NCI-H1436 treated with DMSO at 0.1 percent for 48 hours (cell line): ENCODE measurements at regions not wholly inside any gene's neighbourhood (a gene's known extent, or its start where the extent isn't known, plus 50 kb on each side); places are given as distances from the start of the nearest gene placed in this dataset.
"Not testable (repeated sequence)": the region's sequence is repeated elsewhere in the genome, so short reads cannot be mapped to it uniquely, and the experiment has no call there.

Experiments
- DNase-seq: peaks from one replicate; lab custom pipeline; 2025; lab: John Stamatoyannopoulos, UW

DNA sequence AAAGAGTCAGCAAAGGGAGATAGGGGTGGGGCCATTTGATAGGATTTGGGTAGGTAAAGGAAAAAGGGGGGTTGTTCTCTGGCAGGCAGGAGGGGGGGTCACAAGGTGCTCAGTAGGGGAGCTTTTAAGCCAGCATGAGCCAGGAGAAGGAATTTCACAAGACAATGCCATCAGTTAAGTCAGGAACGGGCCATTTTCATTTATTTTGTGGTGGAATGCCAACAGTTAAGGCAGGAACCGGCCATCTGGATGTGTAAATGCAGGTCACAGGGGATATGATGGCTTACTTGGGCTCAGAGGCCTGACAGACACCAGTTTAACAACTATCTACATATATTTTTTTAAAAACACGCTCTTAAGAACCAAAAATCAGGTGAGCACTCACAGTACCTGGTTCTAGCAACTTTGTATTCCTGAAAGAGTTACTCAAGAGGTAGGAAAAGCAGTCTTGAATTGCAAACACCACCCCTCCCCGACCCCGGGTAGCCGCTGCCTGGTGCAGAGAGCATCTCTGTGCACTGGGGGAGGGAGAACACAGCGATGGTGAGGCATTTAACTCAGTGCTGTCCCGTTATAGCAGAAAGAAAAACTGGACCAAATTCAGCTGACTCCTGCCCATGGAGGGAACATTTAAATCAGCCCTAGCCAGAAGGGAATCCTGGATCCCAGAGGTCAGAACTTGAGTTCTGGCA lies 414.5 kb upstream of the KLHL29 start:
- no peak for DNase-seq

DNA sequence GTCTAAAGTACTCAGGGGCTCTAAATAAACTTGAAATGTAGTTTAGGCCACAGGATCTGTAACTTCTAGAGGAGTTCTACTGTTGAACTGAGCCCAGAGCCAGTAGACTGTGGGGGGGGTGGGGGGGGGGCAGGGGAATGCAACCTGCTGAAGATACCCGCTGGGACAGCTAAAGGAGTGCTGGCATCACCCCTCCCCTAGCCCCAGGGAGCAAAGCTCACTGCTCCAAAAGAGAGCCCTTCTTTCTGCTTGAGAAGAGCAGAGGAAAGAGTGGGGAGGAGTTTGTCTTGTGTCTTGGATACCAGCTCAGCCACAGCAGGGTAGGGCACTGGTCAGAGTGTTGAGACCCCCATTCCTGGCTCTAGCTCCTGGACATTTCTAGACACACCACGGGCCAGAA lies 414.0 kb upstream of the KLHL29 start:
- no peak for DNase-seq

DNA sequence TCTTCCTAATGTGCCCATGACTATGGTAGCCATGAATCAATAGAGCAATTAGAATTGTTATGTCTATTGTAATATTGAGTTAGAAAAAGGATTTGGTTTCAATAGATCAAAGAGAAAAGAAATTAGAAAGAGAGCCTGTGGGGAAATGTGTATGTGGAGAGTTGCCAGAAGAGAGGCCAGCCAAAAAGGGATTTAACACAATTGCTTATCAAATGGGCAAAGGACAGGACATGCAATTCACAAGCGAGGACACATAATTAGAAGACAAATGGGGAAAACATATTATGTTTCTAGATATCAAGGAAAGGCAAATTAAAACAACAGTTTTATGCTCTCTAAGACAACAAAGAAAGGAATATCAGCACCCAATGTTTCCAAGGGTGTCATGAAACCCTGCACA lies 403.2 kb upstream of the KLHL29 start:
- DNase-seq: no peak

DNA sequence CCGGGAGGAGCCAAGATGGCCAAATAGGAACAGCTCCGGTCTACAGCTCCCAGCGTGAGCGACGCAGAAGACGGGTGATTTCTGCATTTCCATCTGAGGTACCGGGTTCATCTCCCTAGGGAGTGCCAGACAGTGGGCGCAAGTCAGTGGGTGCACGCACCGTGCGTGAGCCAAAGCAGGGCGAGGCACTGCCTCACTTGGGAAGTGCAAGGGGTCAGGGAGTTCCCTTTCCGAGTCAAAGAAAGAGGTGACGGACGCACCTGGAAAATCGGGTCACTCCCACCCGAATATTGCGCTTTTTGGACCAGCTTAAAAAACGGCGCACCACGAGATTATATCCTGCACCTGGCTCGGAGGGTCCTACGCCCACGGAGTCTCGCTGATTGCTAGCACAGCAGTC lies 400.8 kb upstream of the KLHL29 start:
- DNase-seq: not testable (repeated sequence)

DNA sequence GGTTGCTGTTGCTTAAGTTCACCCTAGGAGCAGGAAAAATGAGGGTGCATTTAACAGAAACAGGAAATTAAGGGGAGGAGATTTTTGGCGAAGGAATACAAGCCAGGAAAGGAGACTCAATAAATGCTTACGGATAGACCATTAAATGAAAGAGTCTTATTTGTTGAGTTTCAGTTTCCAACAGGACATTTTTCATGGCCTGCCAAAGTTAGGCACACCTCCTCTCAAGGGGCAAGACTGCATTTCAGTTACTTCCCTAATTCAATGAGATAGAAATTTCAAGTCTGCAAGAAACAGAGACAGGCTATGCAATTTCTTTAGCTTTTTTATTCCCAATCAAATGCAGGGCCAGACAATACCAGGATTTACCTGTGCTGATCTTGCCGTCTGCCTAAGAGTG lies 394.7 kb upstream of the KLHL29 start:
- no peak for DNase-seq

DNA sequence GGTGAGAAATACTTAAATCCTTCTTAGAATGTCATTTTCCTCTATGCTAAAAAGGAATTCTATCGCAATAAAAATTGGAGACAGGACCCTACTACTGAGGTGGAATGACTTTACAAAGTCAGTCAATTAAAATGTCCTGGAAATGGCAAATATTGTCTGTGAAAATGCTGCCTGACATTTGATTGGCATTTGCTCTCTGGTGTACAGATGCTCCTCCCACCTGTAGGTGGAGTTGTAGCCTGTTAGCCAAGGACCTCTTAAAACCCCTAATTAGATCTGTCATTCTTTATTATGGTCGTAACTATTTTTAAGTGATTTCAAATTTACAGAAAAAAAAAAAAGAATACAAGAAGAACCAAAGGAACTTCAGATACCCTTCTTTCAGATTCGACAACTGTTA lies 393.1 kb upstream of the KLHL29 start:
- DNase-seq: no peak

DNA sequence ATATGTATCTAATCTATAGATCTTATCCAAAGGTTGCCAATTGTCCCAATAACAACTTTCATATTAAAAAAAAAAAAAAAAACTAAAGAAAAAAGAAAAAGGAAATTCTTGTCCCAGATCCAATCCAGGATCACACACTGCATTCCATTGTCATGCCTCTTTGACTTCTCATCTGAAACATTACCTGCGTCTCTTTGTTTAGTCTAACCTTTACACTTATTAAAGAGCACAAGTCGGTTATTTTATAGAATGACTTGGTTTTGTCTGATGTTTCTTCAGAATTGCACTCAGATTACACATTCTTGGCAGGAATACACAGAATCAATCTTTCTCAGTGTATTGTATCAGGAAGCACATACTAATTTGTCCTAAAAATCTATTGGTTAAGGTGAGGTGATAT lies 392.5 kb upstream of the KLHL29 start:
- DNase-seq: no peak

DNA sequence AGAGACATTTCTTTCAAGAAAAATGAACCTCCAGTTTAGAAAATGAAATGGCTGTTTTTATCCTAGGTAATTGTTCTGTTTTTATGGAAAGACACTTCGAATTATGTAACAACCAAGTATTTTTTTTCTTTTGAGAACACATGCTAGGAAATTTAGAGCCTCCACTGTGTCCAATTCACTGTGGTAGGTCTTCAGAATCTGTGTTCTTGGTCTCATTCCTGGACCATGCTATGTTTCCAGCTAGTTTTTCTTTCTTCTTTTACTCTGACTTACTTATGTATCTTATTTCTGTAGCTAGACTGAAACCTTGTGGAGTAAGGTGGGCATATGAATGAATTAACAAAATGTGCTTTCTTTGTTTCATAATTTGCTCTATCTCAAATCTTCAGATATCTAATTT lies 391.7 kb upstream of the KLHL29 start:
- no peak for DNase-seq

DNA sequence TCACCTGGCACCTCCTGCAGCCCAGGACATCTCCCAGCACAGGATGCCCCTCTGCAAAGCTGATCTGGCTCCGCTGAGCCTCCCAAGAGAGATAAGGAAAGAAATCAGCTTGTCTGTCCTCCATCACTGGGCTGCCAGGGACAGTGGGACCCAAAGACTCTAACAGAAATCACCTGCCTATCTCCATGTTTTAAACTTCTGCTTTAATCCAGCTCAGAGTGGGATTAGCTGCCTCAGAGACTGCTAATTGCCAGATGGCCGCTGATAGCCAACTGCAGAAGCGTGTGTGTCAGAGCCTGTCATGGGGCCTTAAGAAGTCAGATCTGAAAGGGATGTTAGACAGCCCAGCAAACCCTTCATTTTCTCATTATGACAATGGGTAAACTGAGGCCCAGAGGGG lies 389.4 kb upstream of the KLHL29 start:
- no peak for DNase-seq

DNA sequence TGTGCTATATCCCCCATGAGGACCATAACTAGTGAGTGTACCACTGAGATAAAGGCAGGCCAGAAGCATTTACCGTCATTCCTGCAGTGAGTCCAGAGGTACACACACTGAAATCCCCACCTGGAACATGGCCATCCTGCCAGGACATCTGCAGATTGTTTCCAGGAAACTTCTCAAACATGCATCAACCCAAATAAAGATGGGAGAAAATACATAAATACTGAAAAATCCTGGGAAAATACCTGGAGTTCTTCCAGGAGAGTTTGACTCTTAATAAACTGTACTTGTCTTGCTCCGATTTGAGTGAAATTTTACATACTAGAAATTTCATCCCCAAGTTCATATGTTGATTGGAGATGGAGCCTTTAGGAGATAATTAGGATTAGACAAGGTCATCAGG lies 388.1 kb upstream of the KLHL29 start:
- DNase-seq: no peak

DNA sequence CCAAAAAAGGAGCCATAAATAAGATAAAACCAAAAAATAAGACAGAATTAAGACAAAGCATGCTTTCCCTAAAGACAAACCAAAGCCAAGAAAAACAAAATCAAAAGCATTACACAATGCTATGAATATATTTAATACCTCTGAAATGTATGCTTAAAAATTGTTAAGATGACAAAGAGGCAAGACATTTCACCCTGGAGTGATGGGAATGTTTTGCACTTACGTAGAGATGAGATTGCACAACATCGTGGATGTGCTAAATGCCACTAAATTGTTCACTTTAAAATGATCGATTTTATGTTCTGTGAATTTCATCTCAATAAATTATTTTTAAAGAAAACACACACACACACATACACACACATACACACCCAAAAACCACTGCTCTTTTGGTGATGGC lies 386.6 kb upstream of the KLHL29 start:
- DNase-seq: no peak

DNA sequence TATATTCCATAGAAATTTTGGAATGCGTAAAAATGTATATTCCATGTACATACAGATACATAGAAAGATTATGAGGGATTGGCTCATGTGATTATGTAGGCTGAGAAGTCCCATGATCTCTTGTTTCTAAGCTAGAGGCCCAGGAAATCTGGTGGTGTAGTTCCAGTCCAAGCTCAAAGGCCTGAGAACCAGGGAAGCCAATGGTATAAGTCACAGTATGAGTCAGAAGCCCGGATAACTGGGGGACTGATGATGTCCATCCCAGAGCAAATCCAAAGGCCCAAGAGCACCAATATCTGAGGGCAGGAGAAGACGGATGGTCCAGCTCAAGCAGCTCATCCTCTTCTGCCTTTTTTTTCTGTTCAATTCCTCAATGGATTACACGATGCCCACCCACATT lies 385.0 kb upstream of the KLHL29 start:
- DNase-seq: no peak

DNA sequence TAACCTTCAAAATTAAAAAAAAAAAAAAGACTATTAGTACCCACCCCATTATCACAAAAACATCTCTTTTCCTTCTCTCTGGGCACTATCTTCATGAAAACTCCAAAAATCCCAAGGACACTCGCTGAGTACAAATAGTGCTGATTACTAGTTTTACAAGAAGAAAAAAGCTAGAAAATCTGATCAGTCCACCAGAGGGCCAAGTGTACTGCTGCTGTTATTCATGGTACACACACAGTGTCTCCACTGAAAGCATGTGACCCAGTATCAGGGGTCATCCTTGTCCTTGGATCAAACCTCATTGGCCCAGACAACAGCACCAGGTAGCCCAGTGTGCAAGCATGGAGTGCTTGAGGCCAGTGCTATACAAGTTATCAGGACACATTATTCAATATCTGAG lies 382.7 kb upstream of the KLHL29 start:
- no peak for DNase-seq

DNA sequence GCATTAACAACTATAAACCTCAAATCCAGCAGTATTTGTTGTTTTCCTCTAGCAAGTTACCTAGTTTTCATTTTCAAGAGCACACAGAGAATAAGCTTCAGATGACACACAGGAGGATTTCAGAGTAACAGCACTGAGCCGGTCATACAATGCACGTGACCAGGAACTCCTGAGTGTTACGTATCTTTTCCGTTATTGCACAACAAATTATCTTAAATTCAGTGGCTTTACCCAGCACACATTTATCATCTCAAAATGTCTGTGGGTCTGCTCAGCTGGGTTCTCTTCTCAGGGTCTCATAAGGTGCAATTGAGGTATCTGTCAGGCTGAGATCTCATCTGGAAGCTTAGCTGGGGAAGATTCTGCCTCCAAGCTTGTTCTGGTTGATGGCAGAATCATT lies 379.5 kb upstream of the KLHL29 start:
- DNase-seq: no peak

DNA sequence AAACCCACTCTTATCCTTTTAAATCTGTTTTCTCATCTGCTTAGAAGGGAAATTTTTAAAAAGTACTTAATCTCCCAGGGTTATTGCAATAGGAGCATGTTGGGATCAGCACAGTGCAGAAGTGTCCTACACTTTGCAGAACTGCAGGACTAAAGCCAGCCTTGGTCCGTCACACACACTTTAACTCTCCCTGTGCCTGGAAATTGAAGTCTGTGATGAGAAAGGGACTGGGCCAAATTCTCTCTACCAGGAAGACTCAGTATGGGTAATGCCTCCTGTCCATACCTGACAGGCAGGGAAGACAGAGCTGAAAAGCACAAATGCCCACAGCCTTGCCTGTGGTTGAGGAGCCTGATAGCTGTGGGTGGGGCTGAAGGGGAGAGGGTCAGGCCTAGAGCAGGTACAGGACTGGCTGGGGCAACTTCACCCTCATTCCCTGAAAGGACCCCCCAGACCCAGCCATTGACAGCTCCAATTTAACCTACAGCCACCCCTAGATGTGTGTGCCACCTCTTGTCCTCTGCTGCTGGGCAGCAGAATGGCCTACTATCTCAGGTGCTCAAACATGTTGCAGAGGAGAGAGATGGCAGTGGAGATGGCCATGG lies 377.2 kb upstream of the KLHL29 start:
- no peak for DNase-seq

DNA sequence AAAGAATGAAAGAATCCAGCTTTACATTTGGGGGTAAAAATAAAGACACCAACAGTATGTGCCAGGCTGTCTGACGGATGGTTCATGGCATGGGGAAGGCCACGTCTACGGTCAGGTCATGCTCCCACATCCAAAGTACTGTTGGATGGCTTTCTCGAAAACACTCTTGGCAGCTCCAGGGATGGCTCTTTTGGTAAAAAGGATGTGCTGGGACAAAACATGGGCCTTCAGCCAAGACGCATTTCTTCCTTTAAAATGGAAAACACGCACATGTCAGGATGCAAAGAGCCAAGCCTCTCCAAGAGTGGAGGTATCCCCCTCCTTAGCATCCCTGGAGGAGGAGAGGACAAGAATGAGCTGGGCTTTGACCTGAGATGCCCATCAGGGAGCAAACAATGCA lies 376.5 kb upstream of the KLHL29 start:
- no peak for DNase-seq

DNA sequence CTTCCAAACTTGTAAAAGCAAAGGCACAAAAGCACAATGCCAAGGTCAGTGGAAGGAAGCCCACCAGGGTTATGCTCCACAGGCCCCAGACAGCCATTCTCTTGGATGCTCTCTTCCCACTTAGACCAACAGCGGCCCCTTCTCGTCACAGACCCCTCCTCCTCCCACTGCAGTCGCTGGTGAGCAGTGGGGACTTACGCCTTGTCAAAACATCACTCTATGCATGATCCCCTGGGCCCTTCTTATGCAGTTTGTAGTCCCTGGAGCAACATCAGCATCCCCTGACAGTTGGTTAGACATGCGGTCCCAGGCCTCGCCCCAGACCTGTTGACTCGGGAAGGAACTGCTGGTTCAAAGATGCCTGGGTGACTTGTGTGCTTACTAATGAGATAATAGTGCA lies 376.0 kb upstream of the KLHL29 start:
- no peak for DNase-seq

DNA sequence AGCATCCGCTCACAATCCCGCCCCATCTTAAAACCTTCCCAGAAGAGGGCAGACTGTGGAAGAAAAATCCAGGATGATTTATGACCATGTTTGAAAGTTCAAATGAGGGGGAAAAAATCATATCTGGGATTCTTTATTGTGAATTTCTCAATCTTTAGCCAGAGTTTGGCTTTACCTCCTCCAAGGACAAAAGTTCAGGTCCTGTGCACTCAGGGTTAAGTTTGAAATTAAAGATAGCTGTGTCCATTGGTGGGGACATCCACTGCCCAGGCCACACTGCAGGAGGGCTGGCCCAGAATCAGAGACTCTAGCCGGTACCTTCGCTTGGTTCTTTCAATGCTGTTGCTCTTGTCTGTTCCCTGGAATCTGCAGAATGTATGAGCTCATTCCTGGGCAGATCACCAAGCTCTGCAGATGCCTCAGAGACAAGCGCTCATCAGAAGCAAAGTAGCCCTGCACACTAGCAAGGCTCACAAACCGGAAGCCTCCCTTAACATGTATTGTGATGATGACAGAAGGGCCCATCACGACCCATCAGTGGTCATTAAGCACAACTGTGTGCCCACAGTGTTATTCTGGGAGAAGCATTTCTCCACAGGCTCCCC lies 375.3 kb upstream of the KLHL29 start:
- DNase-seq: no peak

DNA sequence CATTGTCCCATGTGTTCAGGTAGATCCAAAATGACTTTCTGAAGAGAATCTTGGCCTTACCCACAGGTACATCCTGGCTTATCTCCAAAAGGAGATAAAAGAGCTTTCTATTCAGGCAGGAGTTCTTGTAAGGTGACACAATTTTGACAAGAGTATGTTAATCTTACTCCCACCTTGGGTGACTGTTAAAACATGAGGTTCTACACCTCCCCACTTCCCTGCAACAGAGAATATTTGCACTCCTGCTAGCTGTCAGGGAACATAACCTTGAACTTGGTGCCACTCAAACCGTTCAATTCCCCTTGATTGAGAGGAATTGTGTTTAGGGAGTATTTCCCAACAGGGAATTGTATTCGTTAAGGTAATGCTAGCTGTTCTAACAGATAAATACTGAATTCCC lies 372.5 kb upstream of the KLHL29 start:
- DNase-seq: no peak

DNA sequence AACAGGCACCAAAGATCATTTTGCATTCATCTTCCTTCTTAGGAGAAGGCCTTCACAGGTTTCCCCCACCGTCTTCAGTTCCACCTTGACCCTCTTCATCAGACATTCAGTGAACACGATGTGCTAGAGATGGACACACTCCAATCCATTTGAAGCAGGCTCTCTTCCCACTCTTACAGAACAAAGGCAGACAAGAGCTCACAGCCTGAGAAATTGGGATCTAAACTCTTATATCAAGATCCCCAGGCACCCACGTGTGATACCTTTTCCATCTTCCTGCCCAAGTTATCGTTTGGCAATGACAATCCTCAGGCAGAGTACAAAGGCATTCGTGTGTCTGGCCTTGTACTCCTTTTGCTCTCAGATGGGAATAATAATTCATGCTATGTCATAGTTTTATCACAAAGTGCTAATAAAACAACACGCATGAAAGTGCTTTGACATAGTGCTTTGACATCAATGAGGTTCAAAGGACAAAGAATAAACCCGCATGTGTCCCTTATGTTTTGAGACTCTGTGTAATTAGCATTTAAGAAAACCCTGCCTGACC lies 369.3 kb upstream of the KLHL29 start:
- no peak for DNase-seq

DNA sequence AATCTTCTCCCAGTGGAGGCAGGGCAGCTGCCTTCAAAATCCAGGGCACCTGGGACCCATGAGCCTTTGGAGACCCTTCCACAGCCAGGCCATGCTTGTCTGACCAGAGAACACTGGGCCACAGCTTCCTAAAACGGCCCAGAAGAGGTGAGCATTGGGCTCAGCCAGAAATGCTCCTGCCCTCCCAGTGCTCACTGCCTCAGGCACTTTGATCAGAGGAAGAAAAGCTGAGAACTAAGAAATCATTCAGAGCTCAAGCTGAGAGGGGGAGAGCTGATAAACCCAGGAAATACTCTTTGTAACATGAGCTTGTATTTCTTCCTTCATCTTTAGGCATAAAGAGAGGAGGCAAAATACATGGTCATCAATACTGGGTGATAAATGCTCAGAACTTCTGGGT lies 365.5 kb upstream of the KLHL29 start:
- DNase-seq: no peak

DNA sequence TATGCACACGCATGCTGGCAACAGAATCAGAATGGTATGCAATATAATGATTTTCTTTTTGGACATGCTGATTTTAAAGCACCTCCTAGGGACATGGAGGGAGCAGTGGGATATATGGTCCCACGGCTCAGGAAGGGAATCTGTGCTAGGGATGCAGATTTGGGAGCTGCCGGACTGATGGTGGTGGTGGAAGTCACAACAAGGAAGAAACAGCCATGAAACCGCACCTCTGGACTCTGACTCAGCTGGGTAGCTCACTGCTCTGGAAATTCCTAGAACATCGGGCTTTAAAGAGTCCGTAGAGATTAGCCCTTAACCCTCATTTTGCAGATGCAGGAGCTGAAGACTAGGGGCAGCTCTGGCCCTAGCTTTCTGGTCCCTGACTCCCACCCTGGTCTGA lies 364.3 kb upstream of the KLHL29 start:
- no peak for DNase-seq

DNA sequence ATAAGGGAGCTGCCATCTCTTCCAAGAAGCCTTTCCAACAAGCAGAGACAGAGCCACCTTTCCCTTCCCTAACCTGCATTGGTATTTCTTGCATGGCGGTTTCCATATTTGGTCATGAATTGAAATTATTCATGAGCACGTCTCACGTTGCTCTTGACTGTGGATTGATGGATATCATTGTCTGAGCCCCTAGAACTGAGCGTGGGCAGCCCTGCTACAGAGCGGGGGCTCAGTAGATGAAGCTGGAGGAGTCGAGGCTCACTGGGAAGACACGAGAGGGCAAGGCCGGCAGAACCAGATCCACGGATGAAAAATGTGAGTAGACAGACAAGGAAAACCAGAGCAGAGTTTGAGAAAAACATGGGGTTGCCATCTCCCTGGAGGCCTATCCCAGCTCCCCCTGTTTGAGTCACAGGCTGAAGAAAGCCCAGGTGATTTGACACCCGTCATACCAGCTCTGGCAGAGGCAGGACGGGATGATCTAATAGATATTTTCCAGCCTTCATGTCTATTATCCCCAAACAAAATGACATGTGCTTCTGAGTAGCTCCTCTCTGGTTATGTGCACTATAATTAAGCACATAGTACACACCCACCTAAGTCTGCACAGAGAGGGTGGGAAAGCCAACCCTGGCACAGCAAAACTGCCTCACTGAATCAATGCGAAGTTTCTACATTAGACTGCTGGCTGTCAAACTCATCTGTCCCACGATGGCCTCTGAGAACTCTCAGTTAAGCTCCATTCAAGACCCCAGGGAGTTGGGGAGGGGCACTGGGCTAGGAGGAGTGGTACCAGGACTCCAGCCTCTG lies 363.5 kb upstream of the KLHL29 start:
- no peak for DNase-seq
